ENCODE measurements at regions not wholly inside any gene's neighbourhood (a gene's known extent, or its start where the extent isn't known, plus 50 kb on each side); places are given as distances from the start of the nearest gene placed in this dataset.

- FAIRE-seq (no peak), DNase-seq (ENCODE audit: insufficient read length, low spot score) (no peak)
- TF ChIP-seq SPI1 (IDR thresholded peaks at IDR 0.05; ENCODE audit: low read depth, low read length) (no peak), POLR2AphosphoS5 (IDR thresholded peaks at IDR 0.05; ENCODE audit: low read depth, low read length) (no peak), TAF1 (IDR thresholded peaks at IDR 0.05; ENCODE audit: low read depth, low read length) (no peak), PAX5 (IDR thresholded peaks at IDR 0.05; ENCODE audit: insufficient read depth, low read length, severe bottlenecking) (no peak), POLR2A (IDR thresholded peaks at IDR 0.05; ENCODE audit: low read depth, low read length) (no peak), POU2F2 (IDR thresholded peaks at IDR 0.05; ENCODE audit: low read depth, low read length) (no peak)
These were observed 193.7 kb downstream of the TTC39B start for GRCh38 chr9:15113288-15113687.

GRCh38 chr9:15111071-15111470, 195.9 kb downstream of the TTC39B start:
- TF ChIP-seq SPI1 (IDR thresholded peaks at IDR 0.05; ENCODE audit: low read depth, low read length) (no peak), POLR2A (IDR thresholded peaks at IDR 0.05; ENCODE audit: low read depth, low read length) (no peak), TAF1 (IDR thresholded peaks at IDR 0.05; ENCODE audit: low read depth, low read length) (no peak), PAX5 (IDR thresholded peaks at IDR 0.05; ENCODE audit: insufficient read depth, low read length, severe bottlenecking) (no peak), POU2F2 (IDR thresholded peaks at IDR 0.05; ENCODE audit: low read depth, low read length) (no peak), POLR2AphosphoS5 (IDR thresholded peaks at IDR 0.05; ENCODE audit: low read depth, low read length) (no peak)
- DNase-seq (ENCODE audit: insufficient read length, low spot score) = no peak

GRCh38 chr9:15104826-15105420, 194.7 kb upstream of the FREM1 start:
- DNase-seq (ENCODE audit: insufficient read length, low spot score) (peak; percentile 13), FAIRE-seq (peak; percentile 88)
- no peak for TF ChIP-seq POLR2A (IDR thresholded peaks at IDR 0.05; ENCODE audit: low read depth, low read length)
- no peak for TF ChIP-seq SPI1 (IDR thresholded peaks at IDR 0.05; ENCODE audit: low read depth, low read length)
- TF ChIP-seq POLR2AphosphoS5 (IDR thresholded peaks at IDR 0.05; ENCODE audit: low read depth, low read length) = no peak
- TF ChIP-seq TAF1 (IDR thresholded peaks at IDR 0.05; ENCODE audit: low read depth, low read length) = no peak
- no peak for TF ChIP-seq PAX5 (IDR thresholded peaks at IDR 0.05; ENCODE audit: insufficient read depth, low read length, severe bottlenecking)
- no peak for TF ChIP-seq POU2F2 (IDR thresholded peaks at IDR 0.05; ENCODE audit: low read depth, low read length)

More at GRCh38 chr9:15111071-15111470, 195.9 kb downstream of the TTC39B start:
- no peak for FAIRE-seq

GRCh38 chr9:15103290-15103689, 193.1 kb upstream of the FREM1 start:
- FAIRE-seq (no peak), DNase-seq (ENCODE audit: insufficient read length, low spot score) (no peak)
- TF ChIP-seq POLR2AphosphoS5 (IDR thresholded peaks at IDR 0.05; ENCODE audit: low read depth, low read length) = no peak
- no peak for TF ChIP-seq POLR2A (IDR thresholded peaks at IDR 0.05; ENCODE audit: low read depth, low read length)
- no peak for TF ChIP-seq POU2F2 (IDR thresholded peaks at IDR 0.05; ENCODE audit: low read depth, low read length)
- no peak for TF ChIP-seq PAX5 (IDR thresholded peaks at IDR 0.05; ENCODE audit: insufficient read depth, low read length, severe bottlenecking)
- no peak for TF ChIP-seq SPI1 (IDR thresholded peaks at IDR 0.05; ENCODE audit: low read depth, low read length)
- no peak for TF ChIP-seq TAF1 (IDR thresholded peaks at IDR 0.05; ENCODE audit: low read depth, low read length)

- no peak for TF ChIP-seq TAF1 (IDR thresholded peaks at IDR 0.05; ENCODE audit: low read depth, low read length)
- TF ChIP-seq POLR2A (IDR thresholded peaks at IDR 0.05; ENCODE audit: low read depth, low read length) = no peak
- TF ChIP-seq PAX5 (IDR thresholded peaks at IDR 0.05; ENCODE audit: insufficient read depth, low read length, severe bottlenecking) = no peak
- no peak for TF ChIP-seq POU2F2 (IDR thresholded peaks at IDR 0.05; ENCODE audit: low read depth, low read length)
- no peak for TF ChIP-seq POLR2AphosphoS5 (IDR thresholded peaks at IDR 0.05; ENCODE audit: low read depth, low read length)
- TF ChIP-seq SPI1 (IDR thresholded peaks at IDR 0.05; ENCODE audit: low read depth, low read length) = no peak
- FAIRE-seq = no peak
- DNase-seq (ENCODE audit: insufficient read length, low spot score) = no peak
These were observed 190.9 kb upstream of the FREM1 start for GRCh38 chr9:15101095-15101494.

GRCh38 chr9:15100571-15100970, 190.3 kb upstream of the FREM1 start:
- no peak for TF ChIP-seq TAF1 (IDR thresholded peaks at IDR 0.05; ENCODE audit: low read depth, low read length)
- TF ChIP-seq POLR2A (IDR thresholded peaks at IDR 0.05; ENCODE audit: low read depth, low read length) = no peak
- no peak for TF ChIP-seq POLR2AphosphoS5 (IDR thresholded peaks at IDR 0.05; ENCODE audit: low read depth, low read length)
- TF ChIP-seq SPI1 (IDR thresholded peaks at IDR 0.05; ENCODE audit: low read depth, low read length) = no peak
- no peak for TF ChIP-seq PAX5 (IDR thresholded peaks at IDR 0.05; ENCODE audit: insufficient read depth, low read length, severe bottlenecking)
- no peak for TF ChIP-seq POU2F2 (IDR thresholded peaks at IDR 0.05; ENCODE audit: low read depth, low read length)
- FAIRE-seq (no peak), DNase-seq (ENCODE audit: insufficient read length, low spot score) (no peak)

- DNase-seq (ENCODE audit: insufficient read length, low spot score) (no peak), FAIRE-seq (no peak)
- TF ChIP-seq SPI1 (IDR thresholded peaks at IDR 0.05; ENCODE audit: low read depth, low read length) (no peak), POU2F2 (IDR thresholded peaks at IDR 0.05; ENCODE audit: low read depth, low read length) (no peak), PAX5 (IDR thresholded peaks at IDR 0.05; ENCODE audit: insufficient read depth, low read length, severe bottlenecking) (no peak), TAF1 (IDR thresholded peaks at IDR 0.05; ENCODE audit: low read depth, low read length) (no peak), POLR2AphosphoS5 (IDR thresholded peaks at IDR 0.05; ENCODE audit: low read depth, low read length) (no peak), POLR2A (IDR thresholded peaks at IDR 0.05; ENCODE audit: low read depth, low read length) (no peak)
These were observed 186.7 kb upstream of the FREM1 start for GRCh38 chr9:15096972-15097371.

GRCh38 chr9:15086778-15087324, 176.6 kb upstream of the FREM1 start:
- FAIRE-seq (no peak), DNase-seq (ENCODE audit: insufficient read length, low spot score) (no peak)
- TF ChIP-seq POU2F2 (IDR thresholded peaks at IDR 0.05; ENCODE audit: low read depth, low read length) = no peak
- no peak for TF ChIP-seq PAX5 (IDR thresholded peaks at IDR 0.05; ENCODE audit: insufficient read depth, low read length, severe bottlenecking)
- no peak for TF ChIP-seq POLR2A (IDR thresholded peaks at IDR 0.05; ENCODE audit: low read depth, low read length)
- no peak for TF ChIP-seq SPI1 (IDR thresholded peaks at IDR 0.05; ENCODE audit: low read depth, low read length)
- no peak for TF ChIP-seq TAF1 (IDR thresholded peaks at IDR 0.05; ENCODE audit: low read depth, low read length)
- TF ChIP-seq POLR2AphosphoS5 (IDR thresholded peaks at IDR 0.05; ENCODE audit: low read depth, low read length) = no peak

GRCh38 chr9:15086156-15086763, 176.0 kb upstream of the FREM1 start:
- TF ChIP-seq PAX5 (IDR thresholded peaks at IDR 0.05; ENCODE audit: insufficient read depth, low read length, severe bottlenecking) (no peak), POU2F2 (IDR thresholded peaks at IDR 0.05; ENCODE audit: low read depth, low read length) (no peak), TAF1 (IDR thresholded peaks at IDR 0.05; ENCODE audit: low read depth, low read length) (no peak), POLR2A (IDR thresholded peaks at IDR 0.05; ENCODE audit: low read depth, low read length) (no peak), POLR2AphosphoS5 (IDR thresholded peaks at IDR 0.05; ENCODE audit: low read depth, low read length) (no peak), SPI1 (IDR thresholded peaks at IDR 0.05; ENCODE audit: low read depth, low read length) (no peak)
- DNase-seq (ENCODE audit: insufficient read length, low spot score) = no peak
- no peak for FAIRE-seq
